OCI-LY3 (cell line): ENCODE measurements at regions not wholly inside any gene's neighbourhood (a gene's known extent, or its start where the extent isn't known, plus 50 kb on each side); places are given as distances from the start of the nearest gene placed in this dataset.
A peak's percentile ranks its signal among the peaks of the same experiment; 100 is the strongest.
"Not testable (repeated sequence)": the region's sequence is repeated elsewhere in the genome, so short reads cannot be mapped to it uniquely, and the experiment has no call there.

ENCODE experiments used
- H2AFZ ChIP-seq: fragments of 200-600, 300-600 bp; shearing (Covaris generic); 2 replicates; pipeline ENCODE4 v1.6.0; 2014; ENCODE audit warnings: antibody characterized with exemption, low read depth, low read length
- H3K27ac ChIP-seq: fragments of 200-600, 300-600 bp; sonication (generic); 2 replicates; pipeline ENCODE4 v1.5.1; 2014; ENCODE audit warnings: mild to moderate bottlenecking, low read length, moderate library complexity, mixed read lengths
- H3K27me3 ChIP-seq: fragments of 200-600, 300-600 bp; sonication (generic); 2 replicates; pipeline ENCODE4 v1.6.1; 2014; ENCODE audit warnings: low read depth, low read length, mixed read lengths
- H3K36me3 ChIP-seq: fragments of 200-600, 300-600 bp; sonication (generic); replicated peaks from 2 replicates; pipeline ENCODE3; 2014; ENCODE audit warnings: low read depth, low read length, mixed read lengths
- H3K4me1 ChIP-seq: fragments of 300-600, 200-600 bp; sonication (generic); 2 replicates; pipeline ENCODE4 v1.6.1; 2014; ENCODE audit warnings: low read length, mixed read lengths
- H3K4me2 ChIP-seq: fragments of 200-600, 300-600 bp; sonication (generic); 2 replicates; pipeline ENCODE4 v1.6.1; 2014; ENCODE audit warnings: low read length, mixed read lengths
- H3K4me3 ChIP-seq: fragments of 300-600, 200-600 bp; sonication (generic); 2 replicates; pipeline ENCODE4 v1.5.1; 2014; ENCODE audit warnings: antibody characterized with exemption, mild to moderate bottlenecking, low read length, moderate library complexity
- H3K79me2 ChIP-seq: fragments of 300-600, 200-600 bp; shearing (Covaris generic); 2 replicates; pipeline ENCODE4 v1.6.1; 2014; ENCODE audit warnings: mild to moderate bottlenecking, low read length, mixed read lengths
- H3K9ac ChIP-seq: fragments of 300-600, 200-600 bp; shearing (Covaris generic); 2 replicates; pipeline ENCODE4 v1.6.0; 2014; ENCODE audit warnings: mild to moderate bottlenecking, low read length, moderate library complexity
- H3K9me3 ChIP-seq: fragments of 200-600, 300-600 bp; shearing (Covaris generic); 2 replicates; pipeline ENCODE4 v1.6.1; 2014; ENCODE audit warnings: low read length, mixed read lengths; ENCODE audit not compliant: insufficient read depth
- H4K20me1 ChIP-seq: fragments of 200-600, 300-600 bp; sonication (generic); 2 replicates; pipeline ENCODE4 v1.6.1; 2016; ENCODE audit warnings: low read length, mixed read lengths; ENCODE audit not compliant: insufficient read depth
- CTCF ChIP-seq: fragments of 200-600, 300-600 bp; sonication (generic); IDR thresholded peaks from 2 replicates; pipeline ENCODE4 v1.5.1; 2014; ENCODE audit warnings: antibody characterized with exemption, low read length, low read depth
- EZH2phosphoT487 ChIP-seq: fragments of 200-600 bp; shearing (Covaris generic); IDR thresholded peaks from 2 replicates; pipeline ENCODE4 v1.6.1; 2018; ENCODE audit warnings: antibody characterized with exemption, mixed run types, low read depth

GRCh38 chr11:86145439-86146156 lies 76.7 kb upstream of the PICALM start:
- no peaks in the 10 kb centered on the region for H3K27me3 ChIP-seq
- H3K9ac ChIP-seq, result peak overlapping the region; percentile 28
- H3K4me2 ChIP-seq, result peak overlapping the region; percentile 55
- peak overlapping the region; percentile 45 for H3K27ac ChIP-seq
- no peaks in the 10 kb centered on the region for H3K79me2 ChIP-seq
- no peaks in the 10 kb centered on the region for H3K36me3 ChIP-seq
- TF ChIP-seq EZH2phosphoT487, result no peak
- TF ChIP-seq CTCF, result no peak
- peak overlapping the region; percentile 18 for H3K4me3 ChIP-seq
- no peaks in the 10 kb centered on the region for H4K20me1 ChIP-seq
- H3K9me3 ChIP-seq, result no peaks in the 10 kb centered on the region
- H3K4me1 ChIP-seq, result peaks cover 48% of the 10 kb centered on the region
- peak overlapping the region; percentile 19 for H2AFZ ChIP-seq

- Histone ChIP-seq H3K9me3 (no peaks in the 10 kb centered on the region), H3K79me2 (no peaks in the 10 kb centered on the region), H2AFZ (peak overlapping the region; percentile 19), H3K4me2 (peak overlapping the region; percentile 55), H3K27me3 (no peaks in the 10 kb centered on the region), H3K36me3 (no peaks in the 10 kb centered on the region), H3K9ac (peak overlapping the region; percentile 28; the same call in 1 of the 2 replicates), H4K20me1 (no peaks in the 10 kb centered on the region), H3K4me3 (peak overlapping the region; percentile 18), H3K27ac (peak overlapping the region; percentile 45), H3K4me1 (peaks cover 50% of the 10 kb centered on the region)
- TF ChIP-seq EZH2phosphoT487 (no peak), CTCF (no peak)
Measured at GRCh38 chr11:86144846-86145245, 76.0 kb upstream of the PICALM start.

GRCh38 chr11:86144087-86144486 lies 75.2 kb upstream of the PICALM start:
- peaks cover 58% of the 10 kb centered on the region for H3K4me1 ChIP-seq
- H3K79me2 ChIP-seq, H3K4me2 ChIP-seq, H3K9me3 ChIP-seq, H3K4me3 ChIP-seq, H4K20me1 ChIP-seq, H3K27me3 ChIP-seq, H3K27ac ChIP-seq, H3K36me3 ChIP-seq, H2AFZ ChIP-seq, H3K9ac ChIP-seq: not testable (repeated sequence)

- no peak overlapping the region for H2AFZ ChIP-seq
- no peaks in the 10 kb centered on the region for H3K27me3 ChIP-seq
- no peak overlapping the region for H3K27ac ChIP-seq
- no peak overlapping the region for H3K9ac ChIP-seq
- no peak for TF ChIP-seq CTCF
- TF ChIP-seq EZH2phosphoT487, result no peak
- no peaks in the 10 kb centered on the region for H4K20me1 ChIP-seq
- no peaks in the 10 kb centered on the region for H3K79me2 ChIP-seq
- H3K4me2 ChIP-seq, result no peak overlapping the region
- no peak overlapping the region for H3K4me3 ChIP-seq
- H3K4me1 ChIP-seq, result peaks cover 65% of the 10 kb centered on the region
- H3K36me3 ChIP-seq, result no peaks in the 10 kb centered on the region
- H3K9me3 ChIP-seq, result no peaks in the 10 kb centered on the region
Measured at GRCh38 chr11:86143087-86144030, 74.5 kb upstream of the PICALM start.
